ENCODE measurements at regions not wholly inside any gene's neighbourhood (a gene's known extent, or its start where the extent isn't known, plus 50 kb on each side); places are given as distances from the start of the nearest gene placed in this dataset.

DNA sequence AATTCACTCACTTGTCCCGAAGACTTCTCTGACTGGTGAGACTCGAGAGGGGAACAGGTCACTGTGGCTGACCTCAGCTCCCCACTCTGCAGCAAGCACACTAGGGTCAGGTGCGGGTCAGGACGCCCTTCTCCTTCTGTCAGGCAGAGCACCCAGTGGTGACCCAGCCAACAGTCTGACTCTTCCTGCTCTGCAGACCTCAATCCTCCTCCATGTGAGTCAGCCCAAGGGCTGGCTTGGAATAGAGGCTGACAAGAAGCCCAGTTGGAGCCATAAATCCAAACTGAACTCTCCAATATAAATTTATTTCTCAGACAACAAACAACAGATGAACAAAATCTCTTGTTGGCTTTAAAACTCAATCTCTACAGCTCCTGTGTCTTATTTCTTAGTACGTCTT lies 253.1 kb downstream of the SH3BP4 start:
- Histone ChIP-seq H4K20me1 (ENCODE audit: insufficient read depth, poor library complexity, severe bottlenecking) (no peaks in the 10 kb centered on the region), H3K9me2 (replicated peaks; ENCODE audit: insufficient read depth) (no peaks in the 10 kb centered on the region), H3K4me3 (no peak overlapping the region), H2AFZ (no peak overlapping the region), H3K4me1 (ENCODE audit: insufficient read depth) (no peaks in the 10 kb centered on the region), H3K79me2 (no peaks in the 10 kb centered on the region), H3K36me3 (replicated peaks; ENCODE audit: insufficient read depth, low read depth) (no peaks in the 10 kb centered on the region), H3K27ac (no peak overlapping the region), H3K4me2 (no peak overlapping the region), H3K9me3 (ENCODE audit: low read depth) (no peaks in the 10 kb centered on the region), H3K27me3 (peaks cover 10% of the 10 kb centered on the region)
- TF ChIP-seq EZH2 (IDR thresholded peaks at IDR 0.05; ENCODE audit: borderline replicate concordance) (no peak), EZH2phosphoT487 (IDR thresholded peaks at IDR 0.05; ENCODE audit: low read depth, severe bottlenecking, unreplicated experiment) (no peak)
- TF ChIP-seq, protein P1, sequence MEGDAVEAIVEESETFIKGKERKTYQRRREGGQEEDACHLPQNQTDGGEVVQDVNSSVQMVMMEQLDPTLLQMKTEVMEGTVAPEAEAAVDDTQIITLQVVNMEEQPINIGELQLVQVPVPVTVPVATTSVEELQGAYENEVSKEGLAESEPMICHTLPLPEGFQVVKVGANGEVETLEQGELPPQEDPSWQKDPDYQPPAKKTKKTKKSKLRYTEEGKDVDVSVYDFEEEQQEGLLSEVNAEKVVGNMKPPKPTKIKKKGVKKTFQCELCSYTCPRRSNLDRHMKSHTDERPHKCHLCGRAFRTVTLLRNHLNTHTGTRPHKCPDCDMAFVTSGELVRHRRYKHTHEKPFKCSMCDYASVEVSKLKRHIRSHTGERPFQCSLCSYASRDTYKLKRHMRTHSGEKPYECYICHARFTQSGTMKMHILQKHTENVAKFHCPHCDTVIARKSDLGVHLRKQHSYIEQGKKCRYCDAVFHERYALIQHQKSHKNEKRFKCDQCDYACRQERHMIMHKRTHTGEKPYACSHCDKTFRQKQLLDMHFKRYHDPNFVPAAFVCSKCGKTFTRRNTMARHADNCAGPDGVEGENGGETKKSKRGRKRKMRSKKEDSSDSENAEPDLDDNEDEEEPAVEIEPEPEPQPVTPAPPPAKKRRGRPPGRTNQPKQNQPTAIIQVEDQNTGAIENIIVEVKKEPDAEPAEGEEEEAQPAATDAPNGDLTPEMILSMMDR (IDR thresholded peaks at IDR 0.05; ENCODE audit: poor library complexity) = no peak
- DNase-seq (ENCODE audit: low spot score) = no peak
- 91% methylated on average over 5 of the region's 5 CpGs for WGBS (ENCODE audit: low lambda C conversion rate, missing lambda C conversion rate)

DNA sequence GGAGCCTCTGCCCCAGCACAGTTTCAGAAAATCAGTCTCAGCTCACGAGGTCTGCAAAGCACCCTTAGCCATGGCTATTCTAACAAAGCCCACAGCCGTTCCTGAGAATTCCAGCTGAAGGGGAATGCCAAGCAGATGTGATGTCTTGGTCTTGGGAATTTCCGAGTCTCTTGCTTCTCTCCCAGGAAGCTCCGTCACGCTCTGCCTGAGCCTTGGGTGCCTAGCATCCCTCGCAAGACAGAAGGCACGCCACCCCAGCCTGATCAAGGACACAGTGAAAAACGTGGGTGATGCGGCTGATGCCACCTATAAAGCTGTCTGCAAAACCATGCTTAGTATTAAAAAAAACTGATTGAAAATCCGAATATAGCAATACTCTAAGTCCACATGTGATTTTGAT lies 254.6 kb downstream of the SH3BP4 start:
- WGBS (ENCODE audit: low lambda C conversion rate, missing lambda C conversion rate) = 79% methylated on average over 10 of the region's 10 CpGs
- H3K9me2 ChIP-seq (replicated peaks; ENCODE audit: insufficient read depth) = no peaks in the 10 kb centered on the region
- no peaks in the 10 kb centered on the region for H3K36me3 ChIP-seq (replicated peaks; ENCODE audit: insufficient read depth, low read depth)

DNA sequence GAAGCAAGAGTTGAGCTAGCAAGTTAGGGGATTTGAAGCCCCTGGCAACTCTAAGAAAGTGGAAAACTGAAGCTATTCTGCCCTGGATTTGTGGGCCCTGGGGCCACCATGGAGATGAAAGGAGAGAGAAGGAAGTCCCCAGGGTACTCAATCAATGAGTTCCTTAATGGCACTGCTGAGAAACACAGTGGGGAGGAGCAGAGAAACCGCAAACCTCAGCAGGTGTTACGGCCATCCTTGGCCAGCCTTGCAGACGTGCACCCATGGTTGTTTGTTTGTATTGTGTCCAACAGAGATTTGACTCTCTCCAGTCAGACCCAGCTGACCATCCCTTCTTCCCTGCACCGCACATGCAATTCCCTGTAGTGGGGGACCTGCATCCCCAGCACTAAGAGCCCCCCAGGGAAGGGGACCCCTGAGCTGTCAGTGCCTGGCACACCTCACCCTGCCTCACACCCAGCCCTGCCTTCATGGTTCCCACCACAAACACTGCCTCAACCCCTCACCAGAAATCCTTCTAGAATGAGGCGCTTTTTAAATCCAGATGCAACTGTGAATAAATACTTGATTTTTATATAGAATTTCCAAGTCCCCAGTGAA lies 255.3 kb downstream of the SH3BP4 start:
- Histone ChIP-seq H3K4me2 (no peak overlapping the region), H3K36me3 (replicated peaks; ENCODE audit: insufficient read depth, low read depth) (no peaks in the 10 kb centered on the region), H3K9me2 (replicated peaks; ENCODE audit: insufficient read depth) (no peaks in the 10 kb centered on the region), H3K27ac (no peak overlapping the region), H3K4me1 (ENCODE audit: insufficient read depth) (no peaks in the 10 kb centered on the region), H3K27me3 (peaks cover 10% of the 10 kb centered on the region), H2AFZ (no peak overlapping the region), H3K79me2 (no peaks in the 10 kb centered on the region), H4K20me1 (ENCODE audit: insufficient read depth, poor library complexity, severe bottlenecking) (no peaks in the 10 kb centered on the region), H3K9me3 (ENCODE audit: low read depth) (no peaks in the 10 kb centered on the region), H3K4me3 (no peak overlapping the region)
- no peak for DNase-seq (ENCODE audit: low spot score)
- WGBS (ENCODE audit: low lambda C conversion rate, missing lambda C conversion rate) = 61% methylated on average over 5 of the region's 5 CpGs
- TF ChIP-seq EZH2 (IDR thresholded peaks at IDR 0.05; ENCODE audit: borderline replicate concordance) (no peak), EZH2phosphoT487 (IDR thresholded peaks at IDR 0.05; ENCODE audit: low read depth, severe bottlenecking, unreplicated experiment) (no peak)
- TF ChIP-seq, protein P1 (IDR thresholded peaks at IDR 0.05; ENCODE audit: poor library complexity) = no peak

More for the DNA sequence above, 254.6 kb downstream of the SH3BP4 start:
- H3K27ac ChIP-seq = no peak overlapping the region
- H3K4me3 ChIP-seq = no peak overlapping the region
- H3K4me1 ChIP-seq (ENCODE audit: insufficient read depth) = no peaks in the 10 kb centered on the region
- no peak for TF ChIP-seq EZH2 (IDR thresholded peaks at IDR 0.05; ENCODE audit: borderline replicate concordance)
- TF ChIP-seq EZH2phosphoT487 (IDR thresholded peaks at IDR 0.05; ENCODE audit: low read depth, severe bottlenecking, unreplicated experiment) = no peak
- TF ChIP-seq, protein P1 (IDR thresholded peaks at IDR 0.05; ENCODE audit: poor library complexity) = no peak
- peaks cover 10% of the 10 kb centered on the region for H3K27me3 ChIP-seq
- H4K20me1 ChIP-seq (ENCODE audit: insufficient read depth, poor library complexity, severe bottlenecking) = no peaks in the 10 kb centered on the region
- H2AFZ ChIP-seq = no peak overlapping the region
- no peak for DNase-seq (ENCODE audit: low spot score)
- H3K9me3 ChIP-seq (ENCODE audit: low read depth) = no peaks in the 10 kb centered on the region
- no peaks in the 10 kb centered on the region for H3K79me2 ChIP-seq
- no peak overlapping the region for H3K4me2 ChIP-seq

Data from hepatocyte (in vitro differentiated cells).